ENCODE measurements at regions not wholly inside any gene's neighbourhood (a gene's known extent, or its start where the extent isn't known, plus 50 kb on each side); places are given as distances from the start of the nearest gene placed in this dataset.

GRCh38 chrX:34879886-34880285 is 62.7 kb upstream of the FAM47B start:
- dilution Hi-C loops (cut with MboI; ENCODE audit: extremely low pct_ligation_motif_present, low sequenced_read_pairs), result no loop called here
- ChIA-PET CTCF (no interaction called here), POLR2A (no interaction called here)
- no peaks in the 10 kb centered on the region for H4K20me1 ChIP-seq (replicated peaks; ENCODE audit: control insufficient read depth, extremely low read depth, insufficient read depth, low read length)
- H3K36me3 ChIP-seq (ENCODE audit: control insufficient read depth in 2 of 2, extremely low read depth in 1 of 2, insufficient read depth in 2 of 2, low read length in 2 of 2), result no peaks in the 10 kb centered on the region
- intact Hi-C loops (cut with micrococcal nuclease), result no loop called here
- H3K4me3 ChIP-seq (replicated peaks in 1 of 3; ENCODE audit: insufficient read depth in 1 of 3, low read depth in 1 of 3, low read length in 3 of 3), result no peak overlapping the region
- H3K27me3 ChIP-seq (ENCODE audit: control insufficient read depth in 2 of 2, insufficient read depth in 2 of 2, low read length in 2 of 2), result no peaks in the 10 kb centered on the region
- no peak overlapping the region for H2AFZ ChIP-seq (ENCODE audit: low read depth, low read length)
- H3K4me2 ChIP-seq (ENCODE audit: insufficient read depth, low read length), result no peak overlapping the region
- H3K9me3 ChIP-seq (replicated peaks; ENCODE audit: control insufficient read depth, insufficient read depth, low read length), result no peaks in the 10 kb centered on the region
- H3K9ac ChIP-seq (replicated peaks; ENCODE audit: extremely low read depth, insufficient read depth, low read length), result no peak overlapping the region
- no peak overlapping the region for H3K27ac ChIP-seq (ENCODE audit: insufficient read depth, low read depth, low read length)
- TF ChIP-seq JUN (IDR thresholded peaks at IDR 0.05; ENCODE audit: borderline replicate concordance, insufficient read depth, insufficient read length, low read depth) (no peak), MYC (IDR thresholded peaks at IDR 0.05; ENCODE audit: low read depth, low read length) (no peak), FOS (IDR thresholded peaks at IDR 0.05; ENCODE audit: borderline replicate concordance, insufficient read depth, low read length) (no peak), CTCF (IDR thresholded peaks at IDR 0.05; ENCODE audit: extremely low read depth in 1 of 2, insufficient read depth in 1 of 2, low read depth in 1 of 2, low read length in 2 of 2) (no peak), POLR2AphosphoS5 (IDR thresholded peaks at IDR 0.05; ENCODE audit: insufficient read depth, low read depth, low read length) (no peak), EZH2 (IDR thresholded peaks at IDR 0.05; ENCODE audit: borderline replicate concordance, low read depth, low read length, severe bottlenecking) (no peak), GATA2 (IDR thresholded peaks at IDR 0.05; ENCODE audit: insufficient read depth, insufficient read length, low read depth, low read length) (no peak)
- TF ChIP-seq, protein P1, sequence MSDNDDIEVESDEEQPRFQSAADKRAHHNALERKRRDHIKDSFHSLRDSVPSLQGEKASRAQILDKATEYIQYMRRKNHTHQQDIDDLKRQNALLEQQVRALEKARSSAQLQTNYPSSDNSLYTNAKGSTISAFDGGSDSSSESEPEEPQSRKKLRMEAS (IDR thresholded peaks at IDR 0.05; ENCODE audit: insufficient read depth, insufficient read length), result no peak
- no peaks in the 10 kb centered on the region for H3K9me1 ChIP-seq (replicated peaks; ENCODE audit: control insufficient read depth, extremely low read depth, insufficient read depth, low read length)
- no peaks in the 10 kb centered on the region for H3K79me2 ChIP-seq (ENCODE audit: control insufficient read depth, insufficient read depth, low read length)
- no TSS peak for BruUV-seq (replicated peaks)
- FAIRE-seq, result no peak
- no peaks in the 10 kb centered on the region for H3K4me1 ChIP-seq (ENCODE audit: control insufficient read depth, extremely low read depth, insufficient read depth, low read length)
- DNase-seq (ENCODE audit: low read depth, low spot score), result no peak

Data from endothelial cell of umbilical vein (primary cell).